ENCODE measurements at regions not wholly inside any gene's neighbourhood (a gene's known extent, or its start where the extent isn't known, plus 50 kb on each side); places are given as distances from the start of the nearest gene placed in this dataset.

GRCh38 chr1:226479474-226479873, 69.1 kb upstream of the STUM start (continued):
- TF ChIP-seq, protein P1, sequence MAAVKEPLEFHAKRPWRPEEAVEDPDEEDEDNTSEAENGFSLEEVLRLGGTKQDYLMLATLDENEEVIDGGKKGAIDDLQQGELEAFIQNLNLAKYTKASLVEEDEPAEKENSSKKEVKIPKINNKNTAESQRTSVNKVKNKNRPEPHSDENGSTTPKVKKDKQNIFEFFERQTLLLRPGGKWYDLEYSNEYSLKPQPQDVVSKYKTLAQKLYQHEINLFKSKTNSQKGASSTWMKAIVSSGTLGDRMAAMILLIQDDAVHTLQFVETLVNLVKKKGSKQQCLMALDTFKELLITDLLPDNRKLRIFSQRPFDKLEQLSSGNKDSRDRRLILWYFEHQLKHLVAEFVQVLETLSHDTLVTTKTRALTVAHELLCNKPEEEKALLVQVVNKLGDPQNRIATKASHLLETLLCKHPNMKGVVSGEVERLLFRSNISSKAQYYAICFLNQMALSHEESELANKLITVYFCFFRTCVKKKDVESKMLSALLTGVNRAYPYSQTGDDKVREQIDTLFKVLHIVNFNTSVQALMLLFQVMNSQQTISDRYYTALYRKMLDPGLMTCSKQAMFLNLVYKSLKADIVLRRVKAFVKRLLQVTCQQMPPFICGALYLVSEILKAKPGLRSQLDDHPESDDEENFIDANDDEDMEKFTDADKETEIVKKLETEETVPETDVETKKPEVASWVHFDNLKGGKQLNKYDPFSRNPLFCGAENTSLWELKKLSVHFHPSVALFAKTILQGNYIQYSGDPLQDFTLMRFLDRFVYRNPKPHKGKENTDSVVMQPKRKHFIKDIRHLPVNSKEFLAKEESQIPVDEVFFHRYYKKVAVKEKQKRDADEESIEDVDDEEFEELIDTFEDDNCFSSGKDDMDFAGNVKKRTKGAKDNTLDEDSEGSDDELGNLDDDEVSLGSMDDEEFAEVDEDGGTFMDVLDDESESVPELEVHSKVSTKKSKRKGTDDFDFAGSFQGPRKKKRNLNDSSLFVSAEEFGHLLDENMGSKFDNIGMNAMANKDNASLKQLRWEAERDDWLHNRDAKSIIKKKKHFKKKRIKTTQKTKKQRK (IDR thresholded peaks at IDR 0.05; ENCODE audit: low read depth, low read length): no peak

GRCh38 chr1:226480461-226480860, 68.1 kb upstream of the STUM start:
- no peak for TF ChIP-seq SPI1 (IDR thresholded peaks at IDR 0.05; ENCODE audit: borderline replicate concordance, insufficient read depth, low read depth, low read length)
- no peak for TF ChIP-seq HDAC2 (IDR thresholded peaks at IDR 0.05)
- TF ChIP-seq RUNX3 (IDR thresholded peaks at IDR 0.05; ENCODE audit: low read length): no peak
- FAIRE-seq (no peak), ATAC-seq (no peak), DNase-seq (ENCODE audit: low read depth, low spot score) (no peak)
- Histone ChIP-seq H3K9ac (ENCODE audit: control insufficient read depth, insufficient read depth, low read length) (no peak overlapping the region), H2AFZ (ENCODE audit: control insufficient read depth, low read depth, low read length) (no peak overlapping the region), H3K36me3 (ENCODE audit: control insufficient read depth in 2 of 2, insufficient read depth in 2 of 2, low read length in 1 of 2) (no peaks in the 10 kb centered on the region), H3K9me3 (replicated peaks; ENCODE audit: control insufficient read depth, insufficient read depth, low read length) (no peaks in the 10 kb centered on the region), H4K20me1 (ENCODE audit: control insufficient read depth, insufficient read depth) (no peaks in the 10 kb centered on the region), H3K27me3 (replicated peaks in 1 of 2; ENCODE audit: control insufficient read depth in 2 of 2, insufficient read depth in 2 of 2, low read length in 1 of 2) (peaks cover 6 to 9% of the 10 kb centered on the region in 2 experiments), H3K4me1 (ENCODE audit: control insufficient read depth, insufficient read depth, low read length) (no peaks in the 10 kb centered on the region), H3K79me2 (ENCODE audit: control insufficient read depth, insufficient read depth, low read length) (no peaks in the 10 kb centered on the region), H3K4me2 (ENCODE audit: control insufficient read depth, insufficient read depth) (no peak overlapping the region), H3K4me3 (no peak overlapping the region), H3K27ac (ENCODE audit: control insufficient read depth, insufficient read depth) (no peak overlapping the region)
- in situ Hi-C loops (cut with MboI): no loop called here
- intact Hi-C loops (cut with micrococcal nuclease; ENCODE audit: unreplicated experiment): no loop called here
- no TSS peak for BruUV-seq (replicated peaks)
- CTCF ChIA-PET: no interaction called here
- SMC1A ChIA-PET (ENCODE audit: uncharacterized antibody, unreplicated experiment): no interaction called here
- RAD21 ChIA-PET (ENCODE audit: unreplicated experiment): no interaction called here
- 28% methylated on average over 3 of the region's 3 CpGs for WGBS (ENCODE audit: insufficient coverage, insufficient replicate concordance, low lambda C conversion rate, missing lambda C conversion rate)
- POLR2A ChIA-PET: no interaction called here

Data from GM12878 (cell line).